Tibial artery (tissue), 4 donors: ENCODE measurements at regions not wholly inside any gene's neighbourhood (a gene's known extent, or its start where the extent isn't known, plus 50 kb on each side); places are given as distances from the start of the nearest gene placed in this dataset.

ENCODE experiments used
- DNase-seq, 2 donors: peaks; one replicate each; pipeline ENCODE4 v3.0.0-alpha.2; 2019
- H3K27ac ChIP-seq, 2 donors: fragments of 200-600 bp; sonication (generic) in 1 of 2; 1 replicate in 1 of 2; 2 replicates in 1 of 2; pipeline ENCODE4 v1.5.1; 2018 to 2019; ENCODE audit warnings: mild to moderate bottlenecking in 1 of 2
- H3K27me3 ChIP-seq, 2 donors: fragments of 200-600 bp; sonication (generic) in 1 of 2; one replicate each; pipeline versions ENCODE4 v1.5.1 to v1.6.0; 2016 to 2019
- H3K36me3 ChIP-seq, 3 donors: fragments of 200-600 bp; sonication (generic) in 2 of 3; one replicate each; pipeline ENCODE4 v1.5.1; 2016 to 2019; ENCODE audit warnings: mild to moderate bottlenecking in 2 of 3
- H3K4me1 ChIP-seq, 4 donors: fragments of 200-600 bp; sonication (generic) in 2 of 4; 1 replicate in 3 of 4; 2 replicates in 1 of 4; pipeline ENCODE4 v1.5.1; 2016 to 2019
- H3K4me3 ChIP-seq, 2 donors: fragments of 200-600 bp; sonication (generic) in 1 of 2; 1 replicate in 1 of 2; 2 replicates in 1 of 2; pipeline ENCODE4 v1.5.1; 2018 to 2019; ENCODE audit warnings: mild to moderate bottlenecking in 2 of 2
- H3K9me3 ChIP-seq, 3 donors: fragments of 200-600 bp; sonication (generic) in 1 of 3; one replicate each; pipeline ENCODE4 v1.5.1; 2016 to 2019
- CTCF ChIP-seq, 2 experiments: fragments of 200-600 bp in 1 of 2; fragments of 450-650 bp in 1 of 2; IDR thresholded peaks; one replicate each; pipeline ENCODE4 v1.5.1; 2017 to 2019; ENCODE audit warnings: antibody characterized with exemption in 2 of 2, mild to moderate bottlenecking in 1 of 2, moderate library complexity in 1 of 2
- intact Hi-C: fragments of 100-400 bp; cut with DNase I; formaldehyde crosslinking; loops from one replicate; pipeline ENCODE4 v1.15.0; 2023; ENCODE audit warnings: low total_unique reads

- Histone ChIP-seq H3K9me3 (no peaks in the 10 kb centered on the region), H3K27ac (no peak overlapping the region), H3K27me3 (no peaks in the 10 kb centered on the region), H3K36me3 (no peaks in the 10 kb centered on the region), H3K4me1 (no peaks in the 10 kb centered on the region), H3K4me3 (no peak overlapping the region)
- DNase-seq: no peak
- intact Hi-C loops: no loop called here
- no peak for TF ChIP-seq CTCF (IDR thresholded peaks at IDR 0.05)
These were observed 433.7 kb upstream of the RBFOX1 start for GRCh38 chr16:6898896-6899295.

GRCh38 chr16:6897876-6898485 is 434.7 kb upstream of the RBFOX1 start:
- no peak overlapping the region for H3K27ac ChIP-seq
- no peaks in the 10 kb centered on the region for H3K27me3 ChIP-seq
- no peak overlapping the region for H3K4me3 ChIP-seq
- intact Hi-C loops: no loop called here
- H3K36me3 ChIP-seq: no peaks in the 10 kb centered on the region
- no peak for TF ChIP-seq CTCF (IDR thresholded peaks at IDR 0.05)
- H3K9me3 ChIP-seq: no peaks in the 10 kb centered on the region
- H3K4me1 ChIP-seq: no peaks in the 10 kb centered on the region
- no peak for DNase-seq

- no peaks in the 10 kb centered on the region for H3K27me3 ChIP-seq
- H3K36me3 ChIP-seq: no peaks in the 10 kb centered on the region
- TF ChIP-seq CTCF (IDR thresholded peaks at IDR 0.05): no peak
- intact Hi-C loops: no loop called here
- no peaks in the 10 kb centered on the region for H3K4me1 ChIP-seq
- no peak overlapping the region for H3K4me3 ChIP-seq
- H3K9me3 ChIP-seq: no peaks in the 10 kb centered on the region
- no peak for DNase-seq
- no peak overlapping the region for H3K27ac ChIP-seq
These were observed 439.7 kb upstream of the RBFOX1 start for GRCh38 chr16:6892966-6893365.

- intact Hi-C loops: no loop called here
- no peaks in the 10 kb centered on the region for H3K27me3 ChIP-seq
- no peak for TF ChIP-seq CTCF (IDR thresholded peaks at IDR 0.05)
- H3K27ac ChIP-seq: no peak overlapping the region
- no peaks in the 10 kb centered on the region for H3K36me3 ChIP-seq
- no peak overlapping the region for H3K4me3 ChIP-seq
- H3K9me3 ChIP-seq: no peaks in the 10 kb centered on the region
- DNase-seq: no peak
- H3K4me1 ChIP-seq: no peaks in the 10 kb centered on the region
These were observed 441.1 kb upstream of the RBFOX1 start for GRCh38 chr16:6891496-6891895.

- Histone ChIP-seq H3K4me3 (no peak overlapping the region), H3K36me3 (no peaks in the 10 kb centered on the region), H3K27me3 (no peaks in the 10 kb centered on the region), H3K9me3 (no peaks in the 10 kb centered on the region), H3K4me1 (no peaks in the 10 kb centered on the region), H3K27ac (no peak overlapping the region)
- intact Hi-C loops: no loop called here
- no peak for TF ChIP-seq CTCF (IDR thresholded peaks at IDR 0.05)
- DNase-seq: no peak
These were observed 444.1 kb upstream of the RBFOX1 start for GRCh38 chr16:6888531-6888930.

GRCh38 chr16:6884002-6884401 is 448.6 kb upstream of the RBFOX1 start:
- no peaks in the 10 kb centered on the region for H3K4me1 ChIP-seq
- DNase-seq: no peak
- no peak overlapping the region for H3K27ac ChIP-seq
- H3K9me3 ChIP-seq: no peaks in the 10 kb centered on the region
- no peak for TF ChIP-seq CTCF (IDR thresholded peaks at IDR 0.05)
- H3K4me3 ChIP-seq: no peak overlapping the region
- H3K36me3 ChIP-seq: no peaks in the 10 kb centered on the region
- H3K27me3 ChIP-seq: no peaks in the 10 kb centered on the region
- intact Hi-C loops: no loop called here
